NCI-H510A treated with DMSO at 0.1 percent for 48 hours (cell line): ENCODE measurements at regions not wholly inside any gene's neighbourhood (a gene's known extent, or its start where the extent isn't known, plus 50 kb on each side); places are given as distances from the start of the nearest gene placed in this dataset.

ENCODE experiments used
- DNase-seq: peaks from one replicate; lab custom pipeline; 2025; lab: John Stamatoyannopoulos, UW

GRCh38 chr14:61191733-61192132, 89.4 kb downstream of the TMEM30B start:
- no peak for DNase-seq

GRCh38 chr14:61190341-61190740, 90.8 kb downstream of the TMEM30B start:
- no peak for DNase-seq

GRCh38 chr14:61188978-61189808, 91.9 kb downstream of the TMEM30B start:
- no peak for DNase-seq

GRCh38 chr14:61188196-61188595, 92.9 kb downstream of the TMEM30B start:
- no peak for DNase-seq

GRCh38 chr14:61187196-61187905, 93.8 kb downstream of the TMEM30B start:
- no peak for DNase-seq

- no peak for DNase-seq
Observed at GRCh38 chr14:61186341-61187195, 94.6 kb downstream of the TMEM30B start.

GRCh38 chr14:61185534-61185933, 95.6 kb downstream of the TMEM30B start:
- DNase-seq = no peak

GRCh38 chr14:61184112-61184511, 97.0 kb downstream of the TMEM30B start:
- DNase-seq = no peak

GRCh38 chr14:61183196-61183885, 97.8 kb downstream of the TMEM30B start:
- DNase-seq = no peak

GRCh38 chr14:61179796-61180398, 101.2 kb downstream of the TMEM30B start:
- DNase-seq = no peak

- no peak for DNase-seq
Observed at GRCh38 chr14:61179061-61179690, 102.0 kb downstream of the TMEM30B start.

GRCh38 chr14:61178226-61179060, 102.7 kb downstream of the TMEM30B start:
- no peak for DNase-seq

GRCh38 chr14:61177279-61178225, 103.6 kb downstream of the TMEM30B start:
- DNase-seq = no peak

- no peak for DNase-seq
Observed at GRCh38 chr14:61176686-61177085, 104.5 kb downstream of the TMEM30B start.

GRCh38 chr14:61174987-61175386, 106.2 kb downstream of the TMEM30B start:
- DNase-seq = no peak

GRCh38 chr14:61174441-61174891, 106.7 kb downstream of the TMEM30B start:
- DNase-seq = no peak

- no peak for DNase-seq
Observed at GRCh38 chr14:61171727-61172126, 109.4 kb downstream of the TMEM30B start.

- no peak for DNase-seq
Observed at GRCh38 chr14:61168141-61168540, 113.0 kb downstream of the TMEM30B start.

GRCh38 chr14:61167642-61168041, 113.5 kb downstream of the TMEM30B start:
- no peak for DNase-seq
